OCI-LY7 (cell line): ENCODE measurements at regions not wholly inside any gene's neighbourhood (a gene's known extent, or its start where the extent isn't known, plus 50 kb on each side); places are given as distances from the start of the nearest gene placed in this dataset.

Experiments
- BruUV-seq: library from RNA; stranded (reverse); fragments of 400-500 nt; replicated peaks from 2 replicates; lab custom pipeline; 2021; lab: Mats Ljungman, UMichigan
- CTCF ChIA-PET: fragments of 300-600 bp; sonication (Branson Sonifier 250); formaldehyde crosslinking; loops from one replicate; lab custom pipeline; 2022; ENCODE audit warnings: antibody characterized with exemption; ENCODE audit not compliant: unreplicated experiment; lab: Charles Lee
- POLR2A ChIA-PET: fragments of 300-600 bp; sonication (Branson Sonifier 250); formaldehyde crosslinking; loops from one replicate; lab custom pipeline; 2022; ENCODE audit warnings: antibody characterized with exemption; lab: Charles Lee
- DNase-seq: peaks from one replicate; pipeline ENCODE4 v3.0.0-alpha.2; 2015; ENCODE audit warnings: low spot score
- H2AFZ ChIP-seq: fragments of 200-600 bp; sonication (generic), shearing (Covaris generic); 2 replicates; pipeline ENCODE4 v1.6.1; 2014; ENCODE audit warnings: mild to moderate bottlenecking, antibody characterized with exemption, low read length, moderate library complexity
- H3K27ac ChIP-seq: fragments of 200-600 bp; sonication (generic); 2 replicates; pipeline ENCODE4 v1.5.1; 2014; ENCODE audit warnings: mixed run types, low read depth, mild to moderate bottlenecking, moderate library complexity, low read length, inconsistent platforms; ENCODE audit not compliant: poor library complexity, severe bottlenecking
- H3K36me3 ChIP-seq: fragments of 200-600 bp; sonication (generic); 2 replicates; pipeline ENCODE4 v1.6.1; 2014; ENCODE audit warnings: mild to moderate bottlenecking, antibody characterized with exemption, low read length, moderate library complexity, mixed read lengths; ENCODE audit not compliant: insufficient read depth
- H3K4me1 ChIP-seq: fragments of 200-600 bp; sonication (generic); 2 replicates; pipeline ENCODE4 v1.5.1; 2014; ENCODE audit warnings: mild to moderate bottlenecking, low read length; ENCODE audit not compliant: insufficient read depth, poor library complexity, severe bottlenecking
- H3K4me2 ChIP-seq: fragments of 200-600 bp; sonication (generic); 2 replicates; pipeline ENCODE4 v1.6.1; 2014; ENCODE audit warnings: mild to moderate bottlenecking, low read length
- H3K4me3 ChIP-seq: fragments of 200-600 bp; sonication (generic); 2 replicates; pipeline ENCODE4 v1.5.1; 2014; ENCODE audit warnings: mild to moderate bottlenecking, low read depth, low read length; ENCODE audit not compliant: poor library complexity, severe bottlenecking
- H3K79me2 ChIP-seq: fragments of 200-600 bp; sonication (generic); 2 replicates; pipeline ENCODE4 v1.6.1; 2016; ENCODE audit warnings: low read depth, mild to moderate bottlenecking, low read length, moderate library complexity, mixed read lengths; ENCODE audit not compliant: insufficient read depth
- H3K9me2 ChIP-seq: fragments of 200-600 bp; sonication (generic); 2 replicates; pipeline ENCODE4 v1.6.1; 2016; ENCODE audit warnings: mild to moderate bottlenecking, low read length, mixed read lengths; ENCODE audit not compliant: insufficient read depth
- H3K9me3 ChIP-seq: fragments of 200-600 bp; sonication (generic); 2 replicates; pipeline ENCODE4 v1.6.1; 2014; ENCODE audit warnings: mild to moderate bottlenecking, mixed run types, low read length, mixed read lengths
- H4K20me1 ChIP-seq: fragments of 200-600 bp; sonication (generic); 2 replicates; pipeline ENCODE4 v1.6.1; 2014; ENCODE audit warnings: mild to moderate bottlenecking, antibody characterized with exemption, low read length, moderate library complexity, mixed read lengths; ENCODE audit not compliant: insufficient read depth
- CTCF ChIP-seq: fragments of 200-600 bp; sonication (generic); conservative IDR thresholded peaks from 2 replicates; pipeline ENCODE4 v1.5.1; 2014; ENCODE audit warnings: mild to moderate bottlenecking, antibody characterized with exemption, low read length, moderate library complexity, mixed read lengths
- EZH2phosphoT487 ChIP-seq: fragments of 200-600 bp; sonication (generic); IDR thresholded peaks from 2 replicates; pipeline ENCODE4 v1.6.1; 2018; ENCODE audit warnings: low read depth, borderline replicate concordance, mild to moderate bottlenecking, mixed run types, antibody characterized with exemption, low read length, moderate library complexity, mixed read lengths
- intact Hi-C: fragments of 100-400 bp; cut with micrococcal nuclease; formaldehyde crosslinking; loops from one replicate; pipeline ENCODE4 v1.10.0; 2022; ENCODE audit not compliant: unreplicated experiment

- TF ChIP-seq CTCF (peak; percentile 83), EZH2phosphoT487 (no peak)
- no TSS peak for BruUV-seq
- Histone ChIP-seq H3K4me1 (no peaks in the 10 kb centered on the region), H3K36me3 (no peaks in the 10 kb centered on the region), H3K4me3 (no peak overlapping the region), H3K27ac (no peak overlapping the region), H3K79me2 (no peaks in the 10 kb centered on the region), H3K4me2 (no peak overlapping the region), H3K9me3 (no peaks in the 10 kb centered on the region), H3K9me2 (no peaks in the 10 kb centered on the region), H2AFZ (no peak overlapping the region), H4K20me1 (no peaks in the 10 kb centered on the region)
- POLR2A ChIA-PET: interaction anchor here (0.8 kb wide), 1 partner anchor 193 kb away, joined by 4 read pairs; no protein-coding TSS in a partner anchor
- intact Hi-C loops: loop anchor here (1.0 to 5.0 kb wide), 2 partner anchors 65 to 194 kb away; no protein-coding TSS in a partner anchor
- CTCF ChIA-PET: interaction anchor here (1.7 kb wide), 1 partner anchor 194 kb away, joined by 4 read pairs; no protein-coding TSS in a partner anchor
- DNase-seq: peak; percentile 35
Measured at GRCh38 chr6:786946-787763, 94.2 kb upstream of the EXOC2 start.

- DNase-seq: no peak
- no peaks in the 10 kb centered on the region for H3K79me2 ChIP-seq
- no peak for TF ChIP-seq CTCF
- no peak for TF ChIP-seq EZH2phosphoT487
- no peaks in the 10 kb centered on the region for H3K9me3 ChIP-seq
- ChIA-PET CTCF (no interaction called here), POLR2A (no interaction called here)
- no peak overlapping the region for H3K4me3 ChIP-seq
- no TSS peak for BruUV-seq
- no peak overlapping the region for H3K27ac ChIP-seq
- H2AFZ ChIP-seq: no peak overlapping the region
- intact Hi-C loops: no loop called here
- no peak overlapping the region for H3K4me2 ChIP-seq
- H3K36me3 ChIP-seq: no peaks in the 10 kb centered on the region
- H3K4me1 ChIP-seq: no peaks in the 10 kb centered on the region
- no peaks in the 10 kb centered on the region for H3K9me2 ChIP-seq
- H4K20me1 ChIP-seq: no peaks in the 10 kb centered on the region
Measured at GRCh38 chr6:783966-784735, 91.2 kb upstream of the EXOC2 start.
